G401.6 (cell line): ENCODE measurements at regions not wholly inside any gene's neighbourhood (a gene's known extent, or its start where the extent isn't known, plus 50 kb on each side); places are given as distances from the start of the nearest gene placed in this dataset.

Experiments used
- FAIRE-seq: peaks from 2 replicates; lab custom pipeline; 2012; peaks lifted over from hg19 to GRCh38; lab: Jason Lieb, UNC

- no peak for FAIRE-seq
Observed at GRCh38 chr4:58688568-58688967, 1578.4 kb upstream of the IGFBP7 start.

DNA sequence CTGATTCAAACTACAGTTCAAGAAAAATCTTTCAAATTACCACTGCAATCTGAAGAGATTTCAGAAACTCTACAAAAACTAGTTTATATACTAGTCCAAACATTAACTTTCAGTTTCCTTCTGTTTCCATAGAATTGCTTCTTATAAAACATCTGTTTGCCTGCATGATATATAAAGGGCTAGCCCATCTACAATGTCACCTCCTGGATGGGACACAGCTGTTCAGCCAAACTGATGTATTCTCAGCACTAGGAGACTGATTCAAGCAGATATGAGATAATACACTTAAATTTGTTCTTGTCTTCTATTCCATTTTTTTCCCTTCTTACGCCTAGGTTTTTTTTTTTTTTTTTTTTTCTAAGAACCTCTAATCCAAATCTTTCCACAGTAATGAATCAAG is 1569.7 kb upstream of the IGFBP7 start:
- FAIRE-seq = no peak

GRCh38 chr4:58679051-58679450 is 1568.9 kb upstream of the IGFBP7 start:
- no peak for FAIRE-seq

- no peak for FAIRE-seq
Observed at GRCh38 chr4:58669783-58670182, 1559.6 kb upstream of the IGFBP7 start.

DNA sequence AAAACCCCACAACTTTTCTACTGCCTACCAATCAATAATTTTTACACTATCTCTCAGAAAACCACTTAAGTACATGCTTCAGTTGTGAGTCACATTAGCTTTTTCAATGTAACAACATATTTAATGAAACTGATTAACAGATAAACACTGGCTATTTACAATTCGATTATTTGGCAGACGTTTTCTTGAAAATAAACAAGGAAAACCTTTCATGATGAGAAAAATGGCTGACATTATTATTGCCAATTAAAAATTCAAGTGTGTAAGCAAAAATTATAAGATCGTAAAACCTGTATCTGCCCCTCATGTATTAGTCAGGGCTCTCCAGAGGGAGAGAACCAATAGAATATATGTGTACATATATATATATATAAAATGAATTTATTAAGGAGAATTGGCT is 1555.5 kb upstream of the IGFBP7 start:
- FAIRE-seq = no peak

GRCh38 chr4:58658701-58659100 is 1548.5 kb upstream of the IGFBP7 start:
- no peak for FAIRE-seq

DNA sequence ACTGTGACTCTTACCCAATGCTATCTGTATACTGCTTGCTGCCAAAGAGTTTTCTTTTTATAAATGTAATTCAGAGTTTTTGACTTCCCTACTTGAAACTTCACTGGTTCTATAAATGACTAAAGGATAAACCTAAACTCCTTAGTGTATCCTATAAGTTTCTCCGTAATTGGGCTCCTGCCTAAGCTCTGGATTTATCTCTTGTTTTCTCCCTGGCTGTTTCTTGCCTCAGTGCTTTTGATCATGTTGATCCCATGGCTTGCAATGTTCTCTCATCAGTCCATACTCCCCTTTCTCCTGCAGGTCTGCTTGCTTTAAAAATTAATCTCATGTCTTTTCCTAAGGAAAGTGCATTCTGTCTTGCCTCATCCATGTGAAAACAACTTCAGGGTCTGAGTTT is 1543.1 kb upstream of the IGFBP7 start:
- FAIRE-seq = no peak

DNA sequence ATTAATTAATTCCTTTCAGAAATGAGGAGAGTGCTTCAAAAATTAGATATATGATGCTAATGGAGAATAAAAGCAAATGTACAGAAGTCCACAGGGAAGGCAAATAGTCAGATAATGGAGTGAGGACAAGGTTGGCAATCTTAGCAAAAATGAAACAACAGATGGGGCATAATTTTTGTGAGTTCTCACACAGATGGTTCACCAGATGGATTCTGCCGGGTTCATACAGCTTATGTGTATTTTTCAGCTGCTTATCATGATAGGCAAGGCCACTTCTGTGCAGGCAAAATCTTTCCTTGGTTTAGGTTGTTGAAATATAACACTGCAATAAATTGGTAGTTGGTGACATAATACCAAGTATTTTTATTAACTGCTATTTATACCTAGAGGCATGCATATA is 1539.0 kb upstream of the IGFBP7 start:
- FAIRE-seq = no peak

GRCh38 chr4:58646126-58646525 is 1535.9 kb upstream of the IGFBP7 start:
- FAIRE-seq = no peak

- no peak for FAIRE-seq
Observed at GRCh38 chr4:58644549-58644948, 1534.4 kb upstream of the IGFBP7 start.

GRCh38 chr4:58636381-58636780 is 1526.2 kb upstream of the IGFBP7 start:
- no peak for FAIRE-seq

DNA sequence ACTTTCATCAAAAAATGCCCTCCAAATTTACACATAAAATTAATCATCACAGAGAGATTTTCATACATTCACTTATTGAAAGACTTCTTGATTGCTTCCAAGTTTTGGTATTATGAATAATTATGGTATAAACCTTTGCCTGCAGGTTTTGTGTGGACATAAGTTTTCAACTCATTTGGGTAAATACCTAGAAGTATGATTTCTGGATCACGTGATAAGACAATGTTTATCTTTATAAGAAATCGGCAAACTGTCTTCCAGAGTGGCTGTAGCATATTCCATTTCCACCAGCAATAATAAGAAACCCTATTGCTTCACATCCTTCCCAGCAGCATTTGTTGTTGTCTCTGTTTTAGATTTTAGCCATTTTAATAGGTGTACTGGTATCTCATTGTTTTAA is 1507.0 kb upstream of the IGFBP7 start:
- no peak for FAIRE-seq

DNA sequence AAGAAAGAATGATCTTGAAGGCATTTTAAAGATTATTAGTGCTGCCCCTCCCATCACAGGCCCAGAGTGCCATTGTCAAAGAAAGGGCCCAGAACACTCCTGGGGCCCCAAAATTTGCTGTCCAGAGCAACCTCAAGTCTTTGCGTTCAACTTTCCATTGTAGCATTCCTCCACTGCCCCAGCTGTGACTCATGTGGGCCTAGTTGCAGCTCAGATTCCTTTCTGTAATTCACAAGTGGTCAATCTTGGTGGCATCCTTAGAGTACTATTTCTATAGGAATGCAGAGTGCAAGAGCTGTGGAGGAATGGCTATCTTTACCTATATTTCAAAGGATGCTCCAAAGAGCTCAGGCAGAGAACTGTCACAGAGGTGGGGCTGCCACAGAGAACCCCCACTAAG is 1500.8 kb upstream of the IGFBP7 start:
- no peak for FAIRE-seq

- FAIRE-seq = no peak
Observed at GRCh38 chr4:58606303-58606702, 1496.1 kb upstream of the IGFBP7 start.

- no peak for FAIRE-seq
Observed at GRCh38 chr4:58603951-58604350, 1493.8 kb upstream of the IGFBP7 start.

DNA sequence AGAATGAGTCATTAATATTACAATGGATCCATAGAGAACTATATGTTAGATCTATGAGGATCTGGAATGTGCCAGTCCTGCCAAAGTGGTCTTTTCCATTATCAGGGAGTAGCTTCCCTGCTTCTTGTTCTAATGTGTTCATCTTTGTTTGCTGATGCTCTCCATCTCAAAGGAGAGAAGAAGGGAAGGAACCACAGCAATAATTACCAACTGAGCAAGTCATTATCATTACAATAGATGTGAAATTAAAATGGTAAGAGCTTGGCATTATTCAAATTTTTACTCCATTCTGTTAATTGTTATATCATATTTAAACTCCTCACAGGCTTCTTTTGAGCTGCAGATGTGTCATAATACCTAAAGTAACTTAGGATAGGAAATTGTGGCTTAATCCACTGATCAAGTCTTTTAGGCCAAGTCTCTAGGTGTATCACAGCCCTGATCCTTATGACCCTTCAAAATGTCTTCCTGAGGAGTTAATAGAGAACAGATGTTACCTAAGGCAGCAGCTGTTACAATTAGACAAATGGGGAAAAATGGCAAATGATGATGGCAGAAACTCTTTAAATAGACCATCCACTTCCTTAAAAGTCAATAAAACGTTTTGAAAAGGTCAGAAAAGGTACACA is 1492.7 kb upstream of the IGFBP7 start:
- no peak for FAIRE-seq

GRCh38 chr4:58602022-58602421 is 1491.8 kb upstream of the IGFBP7 start:
- no peak for FAIRE-seq

DNA sequence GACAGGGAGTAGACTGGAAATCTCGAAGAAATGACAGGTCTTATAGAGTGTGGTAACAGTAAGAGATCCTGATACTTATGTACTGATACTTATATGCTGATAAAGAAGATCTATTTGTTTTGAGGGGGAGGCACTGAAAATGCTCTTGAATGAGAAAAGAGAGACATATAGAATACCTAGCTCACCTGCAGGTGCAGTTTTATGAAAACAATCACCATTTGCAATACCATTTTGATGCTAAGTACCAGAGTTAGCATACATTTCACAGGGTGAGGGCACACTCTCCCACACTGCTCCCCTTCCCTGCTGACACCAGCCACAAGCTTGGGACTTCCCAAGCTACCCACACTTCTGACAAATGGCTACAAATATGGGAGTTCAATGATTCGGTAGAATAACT is 1490.1 kb upstream of the IGFBP7 start:
- FAIRE-seq = no peak

GRCh38 chr4:58590722-58591121 is 1480.5 kb upstream of the IGFBP7 start:
- FAIRE-seq = no peak

DNA sequence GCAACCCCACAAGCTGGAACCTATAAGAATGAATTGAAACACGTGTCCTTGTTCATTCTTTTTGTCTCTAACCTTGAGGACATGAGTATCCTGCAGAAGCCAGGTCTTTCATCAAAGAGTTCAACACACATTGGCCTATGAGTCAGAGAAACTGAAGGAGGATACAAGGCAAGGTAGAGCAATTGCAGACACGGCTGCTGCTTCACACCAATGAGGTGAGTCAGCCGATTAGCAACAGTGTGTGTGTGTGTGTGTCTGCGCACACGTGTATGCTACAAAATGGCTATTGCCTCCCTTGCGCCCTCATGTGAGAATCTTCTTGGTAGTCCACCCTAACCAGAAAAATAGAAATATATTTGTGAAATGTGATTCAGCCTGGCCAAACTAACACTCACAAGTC is 1477.7 kb upstream of the IGFBP7 start:
- no peak for FAIRE-seq

DNA sequence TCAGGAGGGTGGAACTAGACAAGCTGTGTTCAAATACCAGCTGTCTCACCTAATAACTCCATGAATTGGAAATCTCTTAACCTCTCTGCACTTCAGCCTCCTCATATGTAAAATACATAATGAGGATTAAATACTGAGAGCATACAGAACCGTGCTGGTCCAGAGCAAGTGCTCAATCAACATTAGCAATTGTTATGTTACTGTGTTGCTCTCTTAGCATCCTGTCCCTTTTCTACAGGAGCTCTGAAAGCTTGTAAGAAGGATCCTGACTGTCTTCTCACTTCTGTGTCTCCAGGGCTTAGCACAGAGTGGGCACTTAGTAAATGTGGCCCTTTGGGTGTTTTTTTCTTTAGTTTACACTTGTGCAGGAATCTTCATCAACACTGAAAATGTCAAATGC is 1456.1 kb upstream of the IGFBP7 start:
- no peak for FAIRE-seq

DNA sequence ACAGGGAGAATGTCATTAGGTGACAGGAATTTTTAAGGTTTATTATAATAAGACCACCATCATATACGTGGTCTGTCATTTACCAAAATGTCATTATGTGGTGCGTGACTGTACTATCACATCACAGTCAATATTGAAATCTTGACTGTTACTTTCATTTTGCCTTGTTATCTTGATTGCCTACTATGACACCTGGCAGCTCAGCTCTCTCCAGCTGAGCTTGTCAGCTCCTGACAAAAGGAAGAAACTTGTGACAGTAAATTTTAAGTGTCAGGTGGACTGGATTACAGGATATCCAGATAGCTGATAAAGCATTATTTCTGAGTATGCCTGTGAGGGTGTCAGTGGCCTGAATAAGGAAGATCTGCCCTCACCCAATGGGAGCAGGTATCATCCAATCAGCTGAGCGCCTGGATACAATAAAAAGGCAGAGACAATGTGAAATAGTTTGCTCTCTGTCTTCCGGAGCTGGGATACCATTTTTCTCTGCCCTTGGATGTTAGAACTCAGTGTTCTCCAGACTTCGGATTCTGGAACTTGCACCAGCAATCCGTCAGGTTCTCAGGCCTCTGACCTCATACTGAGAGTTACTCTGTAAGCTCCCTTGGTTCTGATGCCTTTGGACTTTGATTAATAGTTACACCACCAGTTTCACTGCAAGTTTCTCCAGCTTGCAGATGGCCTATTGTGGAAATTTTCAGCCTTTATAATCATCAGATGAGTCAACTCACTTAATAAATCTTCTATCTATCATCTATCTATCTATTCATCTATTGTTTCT is 1454.7 kb upstream of the IGFBP7 start:
- FAIRE-seq = no peak

DNA sequence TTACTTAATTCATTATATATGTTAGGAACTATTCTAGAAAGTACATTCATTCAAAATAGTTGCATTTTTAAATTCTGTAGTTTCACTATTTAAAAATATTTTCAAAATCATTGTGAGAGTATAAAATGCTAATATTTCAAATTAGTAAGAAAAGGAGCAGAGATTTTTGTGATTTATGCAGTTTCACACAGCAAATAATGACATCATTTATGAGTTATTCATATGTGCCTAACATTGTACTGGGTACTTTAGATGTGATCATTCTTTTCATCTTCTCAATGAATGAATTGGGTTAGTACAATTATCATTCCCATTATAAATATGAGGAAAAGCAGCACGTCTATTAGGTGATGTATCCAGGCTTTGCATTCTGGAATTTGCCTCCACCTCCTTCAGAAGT is 1451.0 kb upstream of the IGFBP7 start:
- FAIRE-seq = no peak

- FAIRE-seq = no peak
Observed at GRCh38 chr4:58560736-58561135, 1450.6 kb upstream of the IGFBP7 start.
